ENCODE measurements at regions not wholly inside any gene's neighbourhood (a gene's known extent, or its start where the extent isn't known, plus 50 kb on each side); places are given as distances from the start of the nearest gene placed in this dataset.
"Not testable (repeated sequence)": the region's sequence is repeated elsewhere in the genome, so short reads cannot be mapped to it uniquely, and the experiment has no call there.

DNA sequence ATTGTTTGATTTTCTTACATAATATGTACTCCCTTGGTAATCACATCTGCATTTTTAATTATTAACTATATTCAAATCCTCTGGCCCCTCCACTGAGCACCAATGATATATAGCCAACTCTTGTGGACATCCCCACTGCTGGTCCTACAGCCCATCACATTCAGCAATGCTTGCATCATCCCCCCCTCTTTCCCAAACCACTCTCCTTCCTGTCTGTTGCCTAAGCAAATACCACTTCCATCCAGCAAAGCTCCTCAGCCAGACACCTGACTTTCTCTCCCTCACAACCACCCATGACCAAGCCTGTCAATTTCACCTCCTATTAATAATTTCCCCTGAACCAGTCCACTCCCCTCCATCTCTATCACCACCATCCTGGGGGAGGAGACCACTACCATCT lies 330.1 kb downstream of the GOLGA6L6 start:
- CTCF ChIA-PET, POLR2A ChIA-PET: not testable (repeated sequence)

DNA sequence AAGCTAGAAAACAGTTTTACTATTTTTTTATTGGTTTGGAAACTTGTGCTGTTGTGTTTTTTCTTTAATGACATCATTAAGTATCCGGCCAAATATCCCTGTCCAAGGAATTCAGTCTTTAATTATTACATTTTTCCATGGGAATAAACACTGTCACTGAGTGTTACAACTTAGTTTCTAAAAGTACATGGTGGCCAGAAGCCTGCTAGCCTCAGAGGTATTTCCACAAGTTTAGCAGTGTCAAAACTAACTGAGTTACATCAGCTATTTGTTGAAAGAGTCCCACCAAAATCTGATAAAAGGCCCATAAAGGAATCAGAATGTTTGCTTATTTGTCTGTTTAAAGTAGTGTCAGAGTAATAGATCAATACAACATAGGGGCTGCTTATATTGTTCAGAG lies 331.6 kb downstream of the GOLGA6L6 start:
- POLR2A ChIA-PET, CTCF ChIA-PET: not testable (repeated sequence)

DNA sequence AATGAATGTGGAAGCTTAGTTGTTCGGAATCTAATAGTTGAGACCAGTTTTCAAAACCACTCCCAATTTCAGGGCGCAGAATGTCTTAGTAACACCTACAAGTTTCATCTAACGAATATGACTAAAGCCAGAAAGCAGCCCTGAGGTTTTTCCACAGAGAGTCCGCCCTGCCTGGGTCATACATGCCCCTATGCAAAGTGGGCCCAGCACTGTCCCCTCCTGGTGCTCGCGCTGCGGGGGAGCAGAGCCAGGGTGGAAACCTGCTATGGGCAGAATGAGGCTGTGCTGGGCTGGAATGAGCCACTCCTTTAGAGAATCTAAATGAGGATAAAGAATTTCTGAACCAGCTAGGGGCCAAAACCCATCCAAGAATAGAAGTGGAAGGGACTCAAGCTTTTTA lies 334.0 kb downstream of the GOLGA6L6 start:
- POLR2A ChIA-PET, CTCF ChIA-PET: not testable (repeated sequence)

DNA sequence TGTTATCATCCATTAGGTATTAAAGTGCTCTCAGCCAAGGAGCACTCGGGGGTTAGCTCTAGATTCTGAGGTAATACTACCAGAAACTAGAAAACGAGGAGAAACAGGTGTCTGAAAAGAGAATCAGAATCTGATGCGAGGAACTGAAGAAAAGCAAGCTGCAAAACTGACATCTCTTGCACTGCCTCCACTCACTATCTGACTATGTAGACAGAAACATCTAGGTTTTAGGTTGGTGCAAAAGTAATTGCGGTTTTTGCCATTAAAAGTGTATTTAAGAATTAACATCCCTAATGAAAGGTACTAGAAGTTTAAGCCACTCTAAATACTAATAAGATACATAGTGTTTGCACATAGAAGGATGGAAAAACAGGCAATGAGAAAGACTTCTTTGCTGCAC lies 334.4 kb downstream of the GOLGA6L6 start:
- CTCF ChIA-PET, POLR2A ChIA-PET: not testable (repeated sequence)

DNA sequence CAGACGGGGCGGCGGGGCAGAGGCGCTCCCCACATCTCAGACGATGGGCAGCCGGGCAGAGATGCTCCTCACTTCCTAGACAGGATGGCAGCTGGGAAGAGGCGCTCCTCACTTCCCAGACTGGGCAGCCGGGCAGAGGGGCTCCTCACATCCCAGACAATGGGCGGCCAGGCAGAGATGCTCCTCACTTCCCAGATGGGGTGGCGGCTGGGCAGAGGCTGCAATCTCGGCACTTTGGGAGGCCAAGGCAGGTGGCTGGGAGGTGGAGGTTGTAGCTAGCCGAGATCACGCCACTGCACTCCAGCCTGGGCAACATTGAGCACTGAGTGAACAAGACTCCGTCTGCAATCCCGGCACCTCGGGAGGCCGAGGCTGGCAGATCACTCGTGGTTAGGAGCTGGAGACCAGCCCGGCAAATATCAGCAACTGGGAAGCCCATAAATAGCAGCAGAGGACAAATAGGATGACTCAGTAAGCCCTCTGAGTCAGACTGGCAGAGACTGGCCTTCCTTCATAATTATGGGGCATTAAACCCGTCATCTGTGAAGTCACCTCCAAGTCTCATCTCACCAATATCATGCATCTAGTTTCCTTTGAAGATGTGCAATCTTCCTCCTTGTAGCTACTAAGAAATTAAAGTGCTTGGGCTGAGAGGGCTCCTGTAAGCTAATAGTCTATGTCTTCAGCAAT lies 337.3 kb downstream of the GOLGA6L6 start:
- POLR2A ChIA-PET, CTCF ChIA-PET: not testable (repeated sequence)

DNA sequence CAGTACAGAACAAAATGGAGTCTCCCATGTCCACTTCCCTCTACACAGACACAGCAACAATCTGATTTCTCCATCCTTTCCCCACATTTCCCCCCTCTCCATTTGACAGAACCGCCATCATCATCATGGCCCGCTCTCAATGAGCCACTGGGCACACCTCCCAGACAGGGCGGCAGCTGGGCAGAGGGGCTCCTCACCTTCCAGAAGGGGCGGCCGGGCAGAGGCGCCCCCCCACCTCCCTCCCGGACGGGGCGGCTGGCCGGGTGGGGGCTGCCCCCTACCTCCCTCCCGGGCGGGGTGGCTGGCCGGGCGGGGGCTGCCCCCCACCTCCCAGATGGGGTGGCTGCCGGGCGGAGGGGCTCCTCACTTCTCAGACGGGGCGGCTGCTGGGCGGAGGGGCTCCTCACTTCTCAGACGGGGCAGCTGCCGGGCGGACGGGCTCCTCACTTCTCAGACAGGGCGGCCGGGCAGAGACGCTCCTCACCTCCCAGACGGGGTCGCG lies 337.9 kb downstream of the GOLGA6L6 start:
- POLR2A ChIA-PET, CTCF ChIA-PET: not testable (repeated sequence)

DNA sequence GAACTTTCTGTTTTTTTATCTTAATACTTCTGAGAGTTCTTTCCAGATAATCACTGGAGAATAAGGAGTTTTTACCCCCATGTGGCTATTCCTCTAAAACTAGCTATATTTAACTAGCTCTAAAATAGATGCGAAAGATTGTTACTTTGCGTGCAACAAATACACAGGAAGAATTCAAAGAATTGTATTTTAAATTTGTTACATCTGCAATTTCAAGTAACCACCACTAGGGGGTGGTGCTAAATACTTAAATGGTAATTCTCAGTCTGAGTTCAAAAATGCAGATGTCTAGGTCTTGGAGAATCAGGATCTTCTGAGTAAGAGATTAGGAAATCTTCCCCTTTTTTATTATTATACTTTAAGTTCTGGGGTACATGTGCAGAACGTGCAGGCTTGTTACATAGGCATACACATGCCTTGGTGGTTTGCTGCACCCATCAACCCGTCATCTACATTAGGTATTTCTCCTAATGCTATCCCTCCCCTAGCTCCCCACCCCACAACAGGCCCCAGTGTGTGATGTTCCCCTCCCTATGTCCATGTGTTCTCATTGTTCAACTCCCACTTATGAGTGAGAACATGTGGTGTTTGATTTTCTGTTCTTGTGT lies 346.9 kb downstream of the GOLGA6L6 start:
- POLR2A ChIA-PET, CTCF ChIA-PET: not testable (repeated sequence)

DNA sequence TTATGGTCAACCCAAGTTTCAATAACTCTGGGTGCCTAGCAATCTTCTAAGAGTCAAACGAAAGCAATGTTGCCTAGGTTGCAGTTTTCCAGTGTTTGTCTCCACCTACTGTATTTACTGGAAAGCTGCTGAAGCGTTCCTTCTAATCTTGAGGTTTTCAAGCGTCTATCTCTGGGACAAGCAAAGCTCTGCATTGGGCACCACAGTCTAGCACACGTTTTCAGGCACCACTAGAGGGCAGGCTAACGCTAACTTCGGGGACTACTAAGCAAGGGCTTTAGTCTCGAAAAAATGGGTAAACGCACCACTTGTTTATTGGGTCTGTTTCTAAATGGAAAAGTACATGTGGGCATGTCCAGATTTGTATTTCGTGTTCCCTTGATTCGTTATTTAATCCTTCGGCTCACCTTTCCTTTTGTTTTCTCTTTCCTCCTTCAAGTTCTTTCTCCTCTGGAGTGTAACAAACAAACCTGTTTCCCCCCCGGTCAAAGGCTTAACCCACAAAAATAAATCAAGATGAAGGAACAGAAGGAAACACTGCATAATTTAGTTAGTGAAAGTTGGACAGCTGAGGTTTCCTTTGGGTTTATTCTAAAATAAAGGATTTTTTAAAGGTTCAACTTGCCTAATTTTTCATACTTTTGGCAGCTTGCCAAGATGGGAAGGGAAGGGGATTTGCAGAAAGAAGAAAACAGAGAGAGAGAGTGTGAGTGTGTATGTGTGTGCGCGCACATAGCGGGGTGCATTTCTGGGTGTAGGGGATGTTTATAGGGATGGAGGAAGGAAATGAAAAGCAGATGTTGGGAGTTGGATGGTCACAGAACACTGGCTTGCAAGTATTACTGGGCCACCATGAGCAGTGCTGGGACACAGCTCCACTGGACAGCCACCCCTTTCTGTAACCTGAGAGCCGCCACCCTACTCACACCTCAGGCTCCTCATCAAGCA lies 348.3 kb downstream of the GOLGA6L6 start:
- CTCF ChIA-PET, POLR2A ChIA-PET: not testable (repeated sequence)

DNA sequence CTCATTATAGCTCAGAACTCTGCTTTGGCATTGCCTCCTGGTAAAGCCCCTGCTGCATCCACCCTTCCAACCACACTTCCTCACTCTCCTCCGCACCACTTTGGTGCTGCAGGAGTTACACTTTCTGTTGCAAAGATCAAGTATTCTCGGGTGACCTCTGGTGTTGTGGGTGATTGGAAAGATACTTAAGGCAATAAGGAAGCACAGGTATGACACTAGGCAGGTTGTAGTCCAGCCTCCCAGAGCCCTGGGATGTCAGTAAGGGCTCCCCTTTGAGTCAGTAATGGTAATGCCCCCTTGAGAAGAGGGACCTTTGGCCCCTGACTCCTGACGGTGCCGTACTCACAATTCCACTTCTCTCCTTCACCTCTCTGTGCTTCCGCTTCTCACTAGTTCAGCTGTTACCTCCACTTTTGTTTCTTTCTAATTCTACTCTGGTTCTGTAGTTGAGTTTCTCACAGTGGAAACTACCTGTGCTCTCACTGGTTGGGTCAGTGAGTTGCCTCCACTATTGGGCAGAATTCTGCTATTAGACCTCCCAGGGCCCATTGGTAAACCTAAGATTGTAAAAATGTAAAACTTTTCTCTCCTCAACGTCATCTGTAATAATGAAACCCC lies 350.0 kb downstream of the GOLGA6L6 start:
- POLR2A ChIA-PET, CTCF ChIA-PET: not testable (repeated sequence)

DNA sequence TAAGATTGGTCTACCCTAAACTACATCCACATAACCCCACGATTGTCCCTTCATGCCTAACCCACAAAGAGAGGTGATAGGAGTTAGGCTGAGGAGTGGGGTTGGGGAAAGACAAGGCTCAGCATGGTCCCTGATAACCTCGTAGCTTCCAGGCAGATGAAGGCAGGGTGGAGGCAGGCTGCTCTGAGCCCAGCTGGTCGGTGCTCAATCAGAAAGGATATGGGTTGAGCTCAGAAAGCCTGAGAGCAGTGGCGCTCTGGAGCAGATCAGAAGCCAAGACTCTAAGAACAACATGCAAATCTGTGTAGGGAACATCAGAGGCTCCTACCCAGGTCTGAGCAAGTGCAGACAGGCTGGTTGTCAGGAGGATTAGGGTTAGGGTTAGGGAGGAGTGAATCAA lies 353.0 kb downstream of the GOLGA6L6 start:
- POLR2A ChIA-PET, CTCF ChIA-PET: not testable (repeated sequence)

DNA sequence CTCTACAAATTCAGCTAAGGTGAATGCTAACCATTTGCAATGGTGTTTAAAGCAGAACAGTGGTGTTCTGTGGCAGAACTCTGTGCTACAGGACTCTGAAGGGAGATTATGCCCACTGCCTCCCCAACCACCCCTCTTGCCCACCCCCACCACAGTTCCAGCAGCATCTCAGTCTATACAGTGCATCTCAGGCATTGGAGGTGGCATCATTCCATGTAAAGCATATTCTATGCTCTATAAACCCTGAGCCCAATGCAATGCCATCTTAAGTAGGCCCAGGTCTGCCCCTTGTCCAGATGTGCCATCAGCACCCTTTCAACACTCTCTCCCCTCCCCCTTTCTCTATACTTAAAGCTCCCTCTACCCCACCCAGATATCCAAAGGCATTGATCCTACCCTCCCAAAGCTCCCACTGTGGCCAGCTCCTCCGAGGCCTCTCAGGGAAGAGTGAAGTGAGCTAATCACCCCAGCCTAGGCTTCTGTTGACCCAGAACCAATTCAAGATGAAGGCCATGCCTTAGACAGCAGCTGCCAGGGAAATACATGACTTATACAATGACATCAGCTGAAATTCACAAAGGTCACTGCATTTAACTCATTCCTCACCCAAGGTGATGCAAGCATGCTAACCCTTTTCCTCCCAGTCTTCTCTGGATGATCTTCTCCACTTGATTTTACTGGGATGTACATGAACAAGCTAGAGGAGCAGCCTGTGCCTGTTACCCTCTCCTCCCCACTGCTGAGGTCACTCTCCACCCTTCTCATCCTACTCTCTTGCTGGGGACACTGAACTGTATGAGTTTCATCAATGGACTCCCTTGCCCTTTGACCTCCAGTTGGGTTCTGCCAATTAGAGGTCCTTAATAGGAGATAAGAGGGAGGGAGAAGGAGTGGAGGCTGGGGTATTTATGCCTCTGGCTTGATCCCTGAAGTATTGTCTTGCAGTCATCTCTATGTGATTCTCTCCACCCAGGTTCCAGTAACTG lies 353.9 kb downstream of the GOLGA6L6 start:
- POLR2A ChIA-PET, CTCF ChIA-PET: not testable (repeated sequence)

DNA sequence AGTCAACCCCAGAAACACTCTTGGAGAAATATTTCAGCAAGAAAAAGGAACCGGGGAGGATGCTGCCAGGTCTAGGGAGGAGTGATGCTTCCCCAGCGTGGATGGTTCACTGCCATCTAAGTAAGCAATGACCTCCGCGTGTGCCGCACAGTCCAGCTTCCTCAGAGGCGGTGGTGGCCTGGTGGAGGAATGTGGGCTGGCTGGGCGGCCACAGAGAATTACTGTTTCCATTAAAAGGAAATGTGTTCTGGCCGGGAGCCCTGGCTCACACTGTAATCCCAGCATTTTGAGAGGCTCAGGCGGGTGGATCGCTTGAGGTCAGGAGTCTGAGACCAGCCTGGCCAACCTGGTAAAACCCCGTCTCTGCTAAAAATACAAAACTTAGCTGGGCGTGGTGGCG lies 356.7 kb downstream of the GOLGA6L6 start:
- POLR2A ChIA-PET = not testable (repeated sequence)

DNA sequence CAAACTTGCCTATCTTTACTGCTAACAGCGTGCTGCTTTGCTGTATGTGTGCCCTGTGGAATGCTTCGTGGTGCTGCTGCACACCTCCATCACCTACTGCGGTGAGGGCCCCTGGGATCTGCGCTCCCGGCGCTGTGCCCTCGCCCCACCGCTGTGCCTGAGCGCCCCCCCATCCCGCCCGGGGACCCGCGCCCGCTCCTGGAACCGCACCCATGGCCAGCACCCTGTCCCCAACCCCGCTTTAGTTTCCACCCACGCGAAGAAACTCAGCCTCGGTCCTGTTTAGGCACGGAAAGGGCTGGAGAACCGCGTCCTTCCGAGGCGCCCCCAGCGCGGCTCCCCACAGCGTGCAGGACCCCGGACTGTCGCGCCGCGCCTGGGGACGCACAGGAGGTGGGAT lies 373.4 kb downstream of the GOLGA6L6 start:
- CTCF ChIA-PET, POLR2A ChIA-PET: not testable (repeated sequence)

More for the DNA sequence above, 356.7 kb downstream of the GOLGA6L6 start:
- CTCF ChIA-PET = not testable (repeated sequence)

DNA sequence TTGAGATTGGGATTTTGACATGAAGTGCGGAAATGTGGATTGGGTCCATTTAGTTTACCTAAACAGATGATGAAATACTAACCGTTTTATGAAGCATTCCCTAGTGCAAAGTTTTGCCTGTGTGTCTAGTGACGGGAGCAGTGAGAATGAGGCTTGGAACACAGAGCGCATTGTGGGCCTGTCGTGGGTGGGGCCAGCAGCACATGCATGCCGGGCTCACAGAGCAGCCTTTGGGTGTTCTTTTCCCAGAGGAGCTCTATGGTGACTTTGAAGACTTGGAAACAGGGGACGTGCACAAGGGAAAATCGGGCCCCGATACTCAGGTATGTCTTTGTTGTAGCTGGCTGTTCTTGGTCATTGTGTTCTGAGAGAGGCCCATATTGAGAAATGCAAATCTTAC lies 388.1 kb downstream of the GOLGA6L6 start:
- POLR2A ChIA-PET, CTCF ChIA-PET: not testable (repeated sequence)

DNA sequence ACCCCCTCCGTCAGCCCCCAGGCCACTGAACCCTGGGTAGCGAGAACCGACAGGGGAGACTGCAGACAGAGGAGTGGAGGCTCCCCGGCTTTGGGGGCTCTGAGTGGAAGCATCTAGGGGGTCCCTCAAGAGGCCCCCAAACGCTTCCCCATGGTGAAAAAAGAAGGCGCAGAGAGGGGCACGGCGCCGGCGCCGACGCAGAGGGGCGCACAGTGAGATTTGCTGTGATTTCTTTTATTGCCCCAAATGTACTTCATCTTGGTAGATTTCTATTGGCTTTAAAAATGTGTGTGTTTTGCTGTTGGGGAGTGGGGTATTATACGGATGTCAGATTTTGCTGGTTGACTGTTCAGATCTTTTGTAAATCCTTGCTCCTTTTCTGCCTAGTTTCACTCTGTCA lies 392.9 kb downstream of the GOLGA6L6 start:
- POLR2A ChIA-PET, CTCF ChIA-PET: not testable (repeated sequence)

DNA sequence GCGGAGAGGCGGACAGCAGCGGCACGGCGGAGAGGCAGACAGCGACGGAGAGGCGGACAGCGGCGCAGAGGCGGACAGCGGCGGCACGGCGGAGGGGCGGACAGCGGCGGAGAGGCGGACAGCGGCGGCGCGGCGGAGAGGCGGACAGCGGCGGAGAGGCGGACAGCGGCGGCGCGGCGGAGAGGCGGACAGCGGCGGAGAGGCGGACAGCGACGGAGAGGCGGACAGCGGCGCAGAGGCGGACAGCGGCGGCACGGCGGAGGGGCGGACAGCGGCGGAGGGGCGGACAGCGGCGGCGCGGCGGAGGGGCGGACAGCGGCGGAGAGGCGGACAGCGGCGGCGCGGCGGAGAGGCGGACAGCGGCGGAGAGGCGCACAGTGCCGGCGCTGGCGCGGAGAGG lies 393.6 kb downstream of the GOLGA6L6 start:
- POLR2A ChIA-PET, CTCF ChIA-PET: not testable (repeated sequence)

DNA sequence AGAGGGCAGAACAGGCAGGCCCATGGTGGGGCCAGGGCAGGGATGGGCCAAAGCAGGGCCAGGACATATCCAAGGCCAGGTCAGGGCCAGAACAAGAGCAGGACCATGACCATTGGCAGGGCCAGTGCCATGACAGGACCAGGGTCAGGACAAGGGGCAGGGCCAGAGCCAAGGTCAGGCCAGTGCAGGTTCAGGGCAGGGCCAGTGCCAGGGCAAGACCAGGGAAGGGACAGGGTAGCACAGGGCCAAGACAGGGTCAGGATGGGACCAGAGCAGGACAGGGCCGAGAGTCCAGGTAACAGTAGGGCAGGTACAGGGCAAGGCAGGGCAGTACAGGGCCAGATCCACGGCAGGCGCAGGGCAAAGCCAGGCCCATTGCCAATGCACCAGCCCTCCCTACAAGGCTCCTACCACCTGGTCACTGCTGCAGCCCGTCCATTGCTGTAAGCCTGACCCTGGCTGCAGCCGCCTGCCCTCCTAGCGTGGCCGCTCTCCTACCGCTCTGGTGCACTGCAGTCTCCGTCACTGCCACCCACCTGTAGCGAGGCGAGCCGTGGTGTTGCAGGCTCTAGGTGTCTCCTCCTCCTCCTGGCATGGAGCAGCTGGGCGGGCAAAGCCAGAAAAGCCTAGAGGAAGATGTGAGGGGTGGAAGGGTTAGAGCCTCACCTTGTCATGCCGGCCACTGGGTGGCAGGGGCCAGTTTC lies 397.1 kb downstream of the GOLGA6L6 start:
- POLR2A ChIA-PET, CTCF ChIA-PET: not testable (repeated sequence)

DNA sequence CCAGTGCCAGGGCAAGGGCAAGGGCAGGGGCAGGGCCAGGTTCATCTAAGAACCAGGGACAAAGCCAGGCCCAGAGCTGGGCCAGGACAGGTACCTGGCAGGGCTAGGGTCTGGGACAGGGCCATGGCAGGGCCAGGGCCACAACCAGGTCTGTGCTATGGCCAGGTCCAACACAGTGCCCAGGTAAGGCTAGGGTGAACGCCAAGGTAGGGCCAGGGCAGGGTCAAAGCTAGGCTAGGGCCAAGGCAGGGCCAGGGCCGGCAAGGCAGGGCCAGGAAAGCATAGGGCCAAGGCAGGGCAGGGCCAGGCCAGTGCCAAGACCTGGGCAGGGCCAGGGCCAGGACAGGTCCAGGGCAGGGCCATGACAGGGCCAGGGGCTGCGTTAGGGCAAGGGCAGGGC lies 398.7 kb downstream of the GOLGA6L6 start:
- POLR2A ChIA-PET, CTCF ChIA-PET: not testable (repeated sequence)

DNA sequence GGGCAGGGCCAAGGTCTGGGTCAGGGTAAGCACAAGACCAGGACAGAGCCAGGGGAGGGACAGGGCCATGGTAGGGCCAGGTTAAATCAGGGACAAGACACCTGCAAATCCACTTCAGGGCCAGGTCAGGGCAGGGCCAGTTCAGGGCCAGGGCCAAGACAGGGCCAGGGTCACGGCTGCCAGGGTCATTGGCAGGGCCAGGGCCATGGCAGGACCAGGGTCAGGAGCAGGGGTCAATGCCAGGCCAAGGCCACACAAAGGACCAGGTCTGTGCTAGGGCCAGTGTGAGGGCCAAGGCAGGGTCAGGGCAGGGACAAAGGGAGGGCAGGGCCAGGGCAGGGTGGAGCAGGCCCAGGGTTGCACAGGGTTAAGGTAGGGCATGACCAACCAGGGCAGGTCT lies 399.2 kb downstream of the GOLGA6L6 start:
- POLR2A ChIA-PET, CTCF ChIA-PET: not testable (repeated sequence)

Data from activated CD8-positive, alpha-beta memory T cell treated with anti-CD3 and anti-CD28 coated beads for 36 hours (primary cell).